Anterior cingulate cortex (tissue), 58 donors: ENCODE measurements at regions not wholly inside any gene's neighbourhood (a gene's known extent, or its start where the extent isn't known, plus 50 kb on each side); places are given as distances from the start of the nearest gene placed in this dataset.

Source experiments
- DNase-seq, 58 donors: peaks; one replicate each; lab custom pipeline; 2025; lab: John Stamatoyannopoulos, UW

DNA sequence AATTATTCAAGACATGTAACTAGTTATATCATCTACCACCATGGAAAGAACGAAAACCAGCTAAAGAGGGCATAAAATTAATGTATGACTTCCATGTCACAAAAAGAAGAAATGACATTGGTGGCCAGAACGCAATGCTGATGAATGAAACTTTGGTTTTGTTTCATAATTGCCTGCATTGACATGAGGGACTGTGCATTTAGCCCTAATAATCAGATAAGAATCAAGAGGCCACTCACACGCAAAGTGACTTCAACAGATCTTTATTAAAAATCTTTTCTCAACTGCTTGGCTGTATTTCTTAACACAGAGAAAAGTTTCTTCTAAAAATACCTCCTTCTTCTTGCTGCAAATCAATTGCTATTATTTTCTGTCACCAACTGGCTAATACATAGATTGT, 184.7 kb upstream of the RUNX1 start:
- DNase-seq, result no peak

DNA sequence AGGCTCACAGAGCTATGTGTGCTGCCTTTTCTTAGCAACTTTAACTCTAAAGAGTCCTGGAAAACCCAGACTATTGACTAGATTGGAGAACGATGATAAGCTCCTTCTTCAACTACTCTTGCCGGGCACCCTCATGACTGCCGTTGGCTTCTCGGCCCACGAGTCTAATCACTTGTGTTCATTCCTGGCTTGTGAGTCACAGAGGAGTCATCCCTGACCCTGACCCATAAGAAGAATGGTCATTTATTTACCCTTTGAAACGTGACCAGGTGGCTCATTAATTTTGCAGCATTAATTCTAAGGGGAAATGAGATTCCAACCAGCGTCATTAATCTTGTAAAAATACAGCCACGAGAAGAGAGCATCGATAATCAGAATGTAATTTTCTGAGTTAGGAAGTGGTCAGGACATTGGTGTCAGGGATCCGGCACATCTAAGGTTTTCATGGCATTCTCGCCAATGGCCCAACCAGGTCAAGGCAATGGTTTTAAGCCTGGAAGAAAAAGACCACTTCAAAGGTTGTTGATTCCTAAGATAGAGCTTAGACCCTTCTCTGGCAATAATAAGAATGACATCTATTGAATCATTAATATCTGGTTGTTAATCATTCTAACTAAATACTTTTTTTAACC, 183.6 kb upstream of the RUNX1 start:
- no peak for DNase-seq

- DNase-seq, result no peak
Measured at GRCh38 chr21:35231090-35231489, 182.0 kb upstream of the RUNX1 start.

DNA sequence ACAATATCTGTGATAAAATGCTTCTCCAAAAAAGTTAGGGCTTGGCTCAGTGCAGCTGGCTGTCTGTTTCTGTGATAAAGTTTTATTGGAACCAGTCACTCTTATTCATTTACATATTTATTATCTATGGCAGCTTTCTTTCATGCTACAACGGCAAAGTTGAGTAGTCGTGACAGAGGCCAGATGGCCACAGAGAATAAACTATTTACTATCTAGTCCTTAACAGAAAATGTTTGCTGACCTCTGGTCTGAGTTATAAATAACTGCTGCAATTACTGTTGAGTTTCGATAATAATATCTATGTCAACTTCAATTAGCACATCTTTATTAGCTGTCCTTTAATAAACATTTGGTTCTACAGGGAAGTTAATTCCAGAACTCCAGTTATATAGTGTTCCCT, 180.2 kb upstream of the RUNX1 start:
- DNase-seq, result no peak

GRCh38 chr21:35227786-35228185, 178.7 kb upstream of the RUNX1 start:
- no peak for DNase-seq

DNA sequence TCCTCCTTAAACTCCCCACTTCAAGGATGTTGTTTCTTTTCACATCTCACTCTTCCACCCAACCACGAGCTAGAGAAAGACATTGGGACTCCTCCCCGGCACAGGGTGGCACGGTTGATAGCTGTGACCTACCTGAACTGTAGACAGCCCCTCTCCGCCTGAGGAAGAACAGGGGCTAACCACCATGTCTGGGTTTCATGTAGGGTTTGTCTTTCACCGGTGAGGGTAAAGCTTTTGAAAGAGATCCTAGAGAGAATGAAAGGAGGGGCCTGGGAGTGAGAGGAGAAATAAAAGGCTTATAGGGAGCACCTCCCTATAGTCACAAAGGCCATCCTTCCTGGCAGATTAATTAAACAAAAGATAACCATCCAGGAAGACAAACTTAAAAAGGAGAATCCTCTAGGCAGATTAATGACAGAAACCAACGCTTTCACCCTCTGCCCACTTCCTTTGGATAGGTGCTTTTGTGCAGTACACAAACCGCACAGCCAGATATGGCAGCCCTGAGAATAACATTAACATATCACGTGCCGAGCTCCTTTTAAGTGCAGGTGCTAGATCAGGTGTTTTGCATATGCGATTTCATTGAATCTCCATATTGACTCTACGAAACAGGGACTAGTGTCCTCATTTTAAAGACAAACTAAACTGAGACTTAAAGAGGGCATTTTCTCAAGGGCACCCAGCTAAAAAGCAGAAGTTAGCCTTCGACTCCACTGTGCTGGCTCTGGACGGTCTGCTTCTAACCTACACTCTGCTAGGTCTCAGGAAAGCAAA, 178.1 kb upstream of the RUNX1 start:
- no peak for DNase-seq

DNA sequence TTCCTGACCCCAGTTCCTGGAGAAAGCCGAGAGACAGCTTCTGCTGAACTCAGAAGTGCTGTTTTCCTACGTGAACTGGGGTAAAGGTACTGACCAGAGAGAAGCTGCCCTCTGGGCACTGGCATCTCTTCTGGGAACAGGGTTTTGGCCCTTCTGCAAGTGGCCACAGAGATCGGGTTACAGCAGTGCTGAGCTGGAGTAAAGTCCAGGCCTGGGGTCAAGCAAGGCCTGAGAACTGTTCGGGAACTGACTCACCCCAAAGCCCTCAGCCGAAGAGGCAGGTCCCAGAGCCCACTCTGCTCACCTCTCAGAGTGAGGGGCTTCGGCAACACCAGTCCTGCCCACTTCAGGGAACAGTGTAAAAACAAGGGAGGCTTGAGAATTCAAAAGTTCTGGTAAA, 177.2 kb upstream of the RUNX1 start:
- DNase-seq, result no peak

GRCh38 chr21:35225573-35225972, 176.5 kb upstream of the RUNX1 start:
- no peak for DNase-seq

- no peak for DNase-seq
Measured at GRCh38 chr21:35223480-35224156, 174.5 kb upstream of the RUNX1 start.

- DNase-seq, result no peak
Measured at GRCh38 chr21:35222541-35222941, 173.4 kb upstream of the RUNX1 start.

GRCh38 chr21:35222021-35222420, 172.9 kb upstream of the RUNX1 start:
- no peak for DNase-seq

DNA sequence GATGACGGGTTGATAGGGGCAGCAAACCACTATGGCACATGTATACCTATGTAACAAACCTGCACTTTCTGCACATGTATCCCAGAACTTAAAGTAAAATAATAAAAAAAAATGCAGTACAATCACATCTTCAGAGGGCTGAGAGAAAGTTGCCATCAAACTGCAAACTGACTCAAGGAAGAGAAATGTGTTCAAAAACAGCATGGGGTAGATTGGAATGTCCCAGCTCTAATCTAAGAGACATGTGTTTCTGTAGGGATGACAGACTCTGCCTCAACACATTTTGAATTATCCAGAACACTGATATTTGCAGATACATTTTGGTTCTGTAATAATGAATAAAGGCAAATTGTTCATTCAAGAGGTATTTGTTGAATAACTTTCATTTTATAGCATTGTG, 171.2 kb upstream of the RUNX1 start:
- no peak for DNase-seq

- no peak for DNase-seq
Measured at GRCh38 chr21:35219719-35220118, 170.6 kb upstream of the RUNX1 start.

- DNase-seq, result no peak
Measured at GRCh38 chr21:35219291-35219690, 170.2 kb upstream of the RUNX1 start.

DNA sequence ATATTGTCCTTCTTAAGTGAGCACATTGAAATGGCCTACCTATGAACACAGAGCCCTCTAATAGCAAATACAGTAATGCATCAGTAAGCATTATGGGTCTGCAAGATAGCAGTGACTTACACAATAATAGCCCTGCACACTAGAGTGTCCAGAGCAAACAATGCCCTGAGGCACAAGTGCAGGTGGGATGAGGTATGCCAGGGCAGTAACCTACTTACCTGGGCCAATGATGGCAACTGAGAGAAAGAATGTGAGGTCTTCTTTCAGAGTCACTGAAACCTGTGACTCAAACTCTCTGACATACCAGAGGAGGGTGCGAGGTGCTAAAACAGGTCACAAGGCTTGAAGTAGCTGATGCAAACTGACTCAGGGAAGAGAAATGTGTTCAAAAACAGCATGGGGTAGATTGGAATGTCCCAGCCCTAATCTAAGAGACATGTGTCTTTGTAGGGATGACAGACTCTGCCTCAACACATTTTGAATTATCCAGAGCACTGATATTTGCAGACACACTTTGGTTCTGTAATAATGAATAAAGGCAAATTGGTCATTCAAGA, 168.5 kb upstream of the RUNX1 start:
- DNase-seq, result no peak

GRCh38 chr21:35216996-35217395, 167.9 kb upstream of the RUNX1 start:
- DNase-seq, result no peak

GRCh38 chr21:35215870-35216269, 166.8 kb upstream of the RUNX1 start:
- no peak for DNase-seq

DNA sequence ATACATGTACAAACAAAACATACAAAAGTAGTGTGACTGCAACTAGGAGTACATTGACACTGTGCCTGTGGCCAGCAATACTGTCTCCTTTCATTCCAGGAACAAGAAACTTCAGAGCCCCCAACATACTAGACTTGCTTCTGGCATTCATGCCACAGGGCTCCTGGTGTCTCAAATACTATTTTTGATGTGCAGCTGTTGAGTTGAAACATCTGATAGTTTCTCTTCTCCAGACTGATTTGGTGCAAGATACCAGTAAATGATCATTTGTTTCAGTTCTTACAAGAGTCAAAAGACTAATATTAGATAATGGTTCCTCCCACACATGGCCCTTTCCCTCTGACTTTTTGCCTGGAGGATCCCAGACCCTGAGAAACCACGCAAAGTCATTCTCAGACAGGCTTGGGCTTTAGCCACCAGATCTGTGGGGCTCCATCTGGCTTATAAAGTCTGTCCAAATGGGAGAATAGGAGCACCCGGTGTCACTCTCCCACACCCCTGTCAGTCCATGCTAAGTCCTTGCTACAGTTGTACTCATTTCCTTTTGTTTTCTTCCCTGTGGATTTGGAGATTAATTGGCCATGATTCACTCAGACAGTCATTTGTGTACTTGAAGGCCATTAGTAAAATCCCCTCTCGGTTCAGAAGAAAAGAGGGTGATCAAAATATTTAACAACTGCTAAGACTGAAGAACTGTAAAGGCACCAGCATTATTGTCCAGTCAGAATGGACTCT, 163.5 kb upstream of the RUNX1 start:
- no peak for DNase-seq

DNA sequence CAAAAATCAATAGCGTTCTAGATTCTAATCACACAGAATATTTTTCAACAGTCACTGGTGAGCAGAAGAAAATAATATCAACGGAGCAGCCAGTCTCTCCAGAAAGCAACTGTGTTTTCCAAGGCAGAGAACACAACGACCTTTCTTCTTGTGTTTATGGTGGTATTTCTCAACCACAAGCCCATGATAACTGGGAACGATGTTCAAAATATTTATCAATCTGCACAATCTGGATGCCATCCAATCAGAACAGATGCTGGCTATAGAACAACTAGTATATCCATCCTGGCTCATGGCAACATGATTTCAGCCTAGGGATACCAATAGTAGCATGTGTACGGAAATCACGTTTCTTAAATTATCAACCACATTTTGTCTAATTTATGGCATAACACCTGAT, 162.7 kb upstream of the RUNX1 start:
- no peak for DNase-seq

DNA sequence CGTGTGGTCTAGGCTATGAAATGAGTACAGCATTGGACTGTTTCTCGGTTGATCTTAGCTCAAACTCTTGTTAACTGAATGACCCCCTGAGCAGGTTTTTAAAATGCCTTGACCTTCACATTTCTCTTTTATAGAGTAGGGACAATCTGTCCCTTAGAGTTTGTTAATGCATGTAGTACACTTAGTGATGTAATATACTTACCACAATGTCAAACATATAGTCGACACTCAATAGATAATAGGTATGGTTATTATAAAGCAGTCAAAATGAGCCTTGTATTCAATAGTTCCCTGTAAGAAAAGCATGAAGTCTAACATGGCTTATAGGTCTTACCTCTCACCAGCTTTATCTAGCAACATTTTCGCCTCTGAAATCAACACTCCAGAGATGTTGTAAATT, 161.0 kb upstream of the RUNX1 start:
- DNase-seq, result no peak
